ENCODE measurements at regions not wholly inside any gene's neighbourhood (a gene's known extent, or its start where the extent isn't known, plus 50 kb on each side); places are given as distances from the start of the nearest gene placed in this dataset.

- FAIRE-seq (no peak), DNase-seq (ENCODE audit: insufficient read length, low spot score) (no peak)
- no peak for TF ChIP-seq TAF1 (IDR thresholded peaks at IDR 0.05; ENCODE audit: low read depth, low read length)
- no peak for TF ChIP-seq SPI1 (IDR thresholded peaks at IDR 0.05; ENCODE audit: low read depth, low read length)
- no peak for TF ChIP-seq POLR2AphosphoS5 (IDR thresholded peaks at IDR 0.05; ENCODE audit: low read depth, low read length)
- TF ChIP-seq PAX5 (IDR thresholded peaks at IDR 0.05; ENCODE audit: insufficient read depth, low read length, severe bottlenecking) = no peak
- TF ChIP-seq POU2F2 (IDR thresholded peaks at IDR 0.05; ENCODE audit: low read depth, low read length) = no peak
- TF ChIP-seq POLR2A (IDR thresholded peaks at IDR 0.05; ENCODE audit: low read depth, low read length) = no peak
Measured at GRCh38 chr17:77853191-77853977, 105.1 kb upstream of the TNRC6C start.

GRCh38 chr17:77854083-77854758 is 104.3 kb upstream of the TNRC6C start:
- FAIRE-seq = no peak
- TF ChIP-seq SPI1 (IDR thresholded peaks at IDR 0.05; ENCODE audit: low read depth, low read length) (no peak), PAX5 (IDR thresholded peaks at IDR 0.05; ENCODE audit: insufficient read depth, low read length, severe bottlenecking) (no peak)
- DNase-seq (ENCODE audit: insufficient read length, low spot score) = no peak

GRCh38 chr17:77854759-77855745 is 103.5 kb upstream of the TNRC6C start:
- TF ChIP-seq TAF1 (IDR thresholded peaks at IDR 0.05; ENCODE audit: low read depth, low read length) = no peak
- no peak for TF ChIP-seq POLR2A (IDR thresholded peaks at IDR 0.05; ENCODE audit: low read depth, low read length)
- TF ChIP-seq SPI1 (IDR thresholded peaks at IDR 0.05; ENCODE audit: low read depth, low read length) = no peak
- no peak for DNase-seq (ENCODE audit: insufficient read length, low spot score)
- FAIRE-seq = no peak

- TF ChIP-seq POLR2A (IDR thresholded peaks at IDR 0.05; ENCODE audit: low read depth, low read length) (no peak), PAX5 (IDR thresholded peaks at IDR 0.05; ENCODE audit: insufficient read depth, low read length, severe bottlenecking) (no peak), POLR2AphosphoS5 (IDR thresholded peaks at IDR 0.05; ENCODE audit: low read depth, low read length) (no peak), SPI1 (IDR thresholded peaks at IDR 0.05; ENCODE audit: low read depth, low read length) (no peak), TAF1 (IDR thresholded peaks at IDR 0.05; ENCODE audit: low read depth, low read length) (no peak), POU2F2 (IDR thresholded peaks at IDR 0.05; ENCODE audit: low read depth, low read length) (no peak)
- no peak for FAIRE-seq
- DNase-seq (ENCODE audit: insufficient read length, low spot score) = no peak
Measured at GRCh38 chr17:77856551-77857305, 101.8 kb upstream of the TNRC6C start.

GRCh38 chr17:77857306-77857555 is 101.3 kb upstream of the TNRC6C start:
- TF ChIP-seq POU2F2 (IDR thresholded peaks at IDR 0.05; ENCODE audit: low read depth, low read length) (no peak), POLR2A (IDR thresholded peaks at IDR 0.05; ENCODE audit: low read depth, low read length) (no peak), POLR2AphosphoS5 (IDR thresholded peaks at IDR 0.05; ENCODE audit: low read depth, low read length) (no peak), PAX5 (IDR thresholded peaks at IDR 0.05; ENCODE audit: insufficient read depth, low read length, severe bottlenecking) (no peak), TAF1 (IDR thresholded peaks at IDR 0.05; ENCODE audit: low read depth, low read length) (no peak), SPI1 (IDR thresholded peaks at IDR 0.05; ENCODE audit: low read depth, low read length) (no peak)
- DNase-seq (ENCODE audit: insufficient read length, low spot score) = no peak
- no peak for FAIRE-seq

GRCh38 chr17:77857613-77858012 is 100.9 kb upstream of the TNRC6C start:
- no peak for DNase-seq (ENCODE audit: insufficient read length, low spot score)
- no peak for TF ChIP-seq SPI1 (IDR thresholded peaks at IDR 0.05; ENCODE audit: low read depth, low read length)
- TF ChIP-seq TAF1 (IDR thresholded peaks at IDR 0.05; ENCODE audit: low read depth, low read length) = no peak
- TF ChIP-seq POLR2AphosphoS5 (IDR thresholded peaks at IDR 0.05; ENCODE audit: low read depth, low read length) = no peak
- TF ChIP-seq POU2F2 (IDR thresholded peaks at IDR 0.05; ENCODE audit: low read depth, low read length) = no peak
- TF ChIP-seq PAX5 (IDR thresholded peaks at IDR 0.05; ENCODE audit: insufficient read depth, low read length, severe bottlenecking) = no peak
- TF ChIP-seq POLR2A (IDR thresholded peaks at IDR 0.05; ENCODE audit: low read depth, low read length) = no peak
- no peak for FAIRE-seq

GRCh38 chr17:77858291-77859034 is 100.0 kb upstream of the TNRC6C start:
- no peak for FAIRE-seq
- DNase-seq (ENCODE audit: insufficient read length, low spot score) = no peak
- TF ChIP-seq SPI1 (IDR thresholded peaks at IDR 0.05; ENCODE audit: low read depth, low read length) = no peak
- TF ChIP-seq PAX5 (IDR thresholded peaks at IDR 0.05; ENCODE audit: insufficient read depth, low read length, severe bottlenecking) = no peak
- no peak for TF ChIP-seq TAF1 (IDR thresholded peaks at IDR 0.05; ENCODE audit: low read depth, low read length)
- TF ChIP-seq POLR2A (IDR thresholded peaks at IDR 0.05; ENCODE audit: low read depth, low read length) = no peak
- no peak for TF ChIP-seq POU2F2 (IDR thresholded peaks at IDR 0.05; ENCODE audit: low read depth, low read length)
- TF ChIP-seq POLR2AphosphoS5 (IDR thresholded peaks at IDR 0.05; ENCODE audit: low read depth, low read length) = no peak

- no peak for TF ChIP-seq SPI1 (IDR thresholded peaks at IDR 0.05; ENCODE audit: low read depth, low read length)
- TF ChIP-seq POLR2A (IDR thresholded peaks at IDR 0.05; ENCODE audit: low read depth, low read length) = no peak
- TF ChIP-seq TAF1 (IDR thresholded peaks at IDR 0.05; ENCODE audit: low read depth, low read length) = no peak
- no peak for TF ChIP-seq POU2F2 (IDR thresholded peaks at IDR 0.05; ENCODE audit: low read depth, low read length)
- no peak for TF ChIP-seq POLR2AphosphoS5 (IDR thresholded peaks at IDR 0.05; ENCODE audit: low read depth, low read length)
- no peak for TF ChIP-seq PAX5 (IDR thresholded peaks at IDR 0.05; ENCODE audit: insufficient read depth, low read length, severe bottlenecking)
- DNase-seq (ENCODE audit: insufficient read length, low spot score) (no peak), FAIRE-seq (no peak)
Measured at GRCh38 chr17:77859035-77859810, 99.3 kb upstream of the TNRC6C start.
